OCI-LY7 (cell line): ENCODE measurements at regions not wholly inside any gene's neighbourhood (a gene's known extent, or its start where the extent isn't known, plus 50 kb on each side); places are given as distances from the start of the nearest gene placed in this dataset.

Experiments used
- CTCF ChIP-seq: fragments of 200-600 bp; sonication (generic); conservative IDR thresholded peaks from 2 replicates; pipeline ENCODE4 v1.5.1; 2014; ENCODE audit warnings: mild to moderate bottlenecking, antibody characterized with exemption, low read length, moderate library complexity, mixed read lengths
- EZH2phosphoT487 ChIP-seq: fragments of 200-600 bp; sonication (generic); IDR thresholded peaks from 2 replicates; pipeline ENCODE4 v1.6.1; 2018; ENCODE audit warnings: low read depth, borderline replicate concordance, mild to moderate bottlenecking, mixed run types, antibody characterized with exemption, low read length, moderate library complexity, mixed read lengths

GRCh38 chr12:67534046-67534445, 114.5 kb upstream of the DYRK2 start:
- TF ChIP-seq CTCF: no peak
- TF ChIP-seq EZH2phosphoT487: no peak
